Natural killer cell (primary cell): ENCODE measurements at regions not wholly inside any gene's neighbourhood (a gene's known extent, or its start where the extent isn't known, plus 50 kb on each side); places are given as distances from the start of the nearest gene placed in this dataset.
"Not testable (repeated sequence)": the region's sequence is repeated elsewhere in the genome, so short reads cannot be mapped to it uniquely, and the experiment has no call there.

Experiments
- ATAC-seq, 3 donors: fragments of 150-1000 bp in 2 of 3; fragments of 200-7000 bp in 1 of 3; cut with Tn5 transposase; 1 replicate in 1 of 3; 2 replicates in 2 of 3; pipeline ENCODE4 v1.10.0; 2021; ENCODE audit warnings: mild to moderate bottlenecking in 2 of 3, moderate library complexity in 2 of 3
- DNase-seq, 2 donors: peaks; one replicate each; pipeline versions ENCODE4 v3.0.0 to v3.0.0-alpha.2; 2013 to 2021; ENCODE audit warnings: mixed read lengths in 1 of 2
- H3K27ac ChIP-seq: one replicate; pipeline ENCODE4 v1.5.1; 2013; ENCODE audit warnings: mild to moderate bottlenecking, low read length
- H3K27me3 ChIP-seq: one replicate; pipeline ENCODE4 v1.6.1; 2013; ENCODE audit warnings: low read length; ENCODE audit not compliant: control insufficient read depth, insufficient read depth
- H3K36me3 ChIP-seq: one replicate; pipeline ENCODE4 v1.6.1; 2013; ENCODE audit warnings: low read length; ENCODE audit not compliant: control insufficient read depth, insufficient read depth
- H3K4me1 ChIP-seq: one replicate; pipeline ENCODE4 v1.6.1; 2013; ENCODE audit warnings: low read length; ENCODE audit not compliant: control insufficient read depth, insufficient read depth
- H3K4me3 ChIP-seq: one replicate; pipeline ENCODE4 v1.5.1; 2013; ENCODE audit warnings: low read length
- H3K9me3 ChIP-seq: one replicate; pipeline ENCODE4 v1.6.1; 2013; ENCODE audit warnings: low read length; ENCODE audit not compliant: control insufficient read depth, insufficient read depth
- H3K27ac Mint-ChIP-seq, 2 donors: one replicate each; pipeline ENCODE4 v1.8.0; 2022; ENCODE audit warnings: mild to moderate bottlenecking in 2 of 2, mixed read lengths in 2 of 2, moderate library complexity in 1 of 2
- H3K27me3 Mint-ChIP-seq, 2 donors: one replicate each; pipeline ENCODE4 v1.8.0; 2022; ENCODE audit warnings: low read depth in 2 of 2, mixed read lengths in 2 of 2
- H3K36me3 Mint-ChIP-seq: one replicate; pipeline ENCODE4 v1.8.0; 2022; ENCODE audit warnings: mixed read lengths
- H3K4me1 Mint-ChIP-seq, 2 donors: one replicate each; pipeline ENCODE4 v1.8.0; 2022; ENCODE audit warnings: mixed read lengths in 2 of 2
- H3K4me3 Mint-ChIP-seq: one replicate; pipeline ENCODE4 v1.8.0; 2022; ENCODE audit warnings: mild to moderate bottlenecking, moderate library complexity, mixed read lengths
- H3K9me3 Mint-ChIP-seq, 2 donors: one replicate each; pipeline ENCODE4 v1.8.0; 2022; ENCODE audit warnings: mixed read lengths in 2 of 2
- CTCF ChIP-seq: fragments of 200-600 bp; IDR thresholded peaks from one replicate; pipeline ENCODE4 v1.8.0; 2022; ENCODE audit warnings: antibody characterized with exemption
- WGBS: methylation state at CpG from one replicate; pipeline ENCODE4 v1.1.7; 2013; ENCODE audit warnings: missing lambda C conversion rate; ENCODE audit not compliant: insufficient coverage; 5-methylcytosine and 5-hydroxymethylcytosine counted together
- intact Hi-C: fragments of 100-400 bp; cut with micrococcal nuclease; formaldehyde crosslinking; loops from one replicate; pipeline ENCODE4 v1.14.2; 2022

- Mint-ChIP-seq H3K4me1 (no peaks in the 10 kb centered on the region), H3K9me3 (peaks cover 2 to 3% of the 10 kb centered on the region in 2 donors), H3K27me3 (no peaks in the 10 kb centered on the region), H3K4me3 (no peak overlapping the region), H3K36me3 (no peaks in the 10 kb centered on the region), H3K27ac (no peak overlapping the region)
- Histone ChIP-seq H3K27ac (no peak overlapping the region), H3K36me3 (no peaks in the 10 kb centered on the region), H3K4me3 (no peak overlapping the region), H3K9me3 (peaks cover 5% of the 10 kb centered on the region), H3K27me3 (no peaks in the 10 kb centered on the region), H3K4me1 (no peaks in the 10 kb centered on the region)
- no peak for DNase-seq
- intact Hi-C loops: no loop called here
- ATAC-seq: no peak
- 76% methylated on average over 8 of the region's 8 CpGs for WGBS
- TF ChIP-seq CTCF: no peak
Measured at GRCh38 chr7:138188290-138188858, 112.1 kb downstream of the AKR1D1 start.

GRCh38 chr7:138194567-138194966 lies 118.3 kb downstream of the AKR1D1 start:
- Histone ChIP-seq H3K27ac (no peak overlapping the region), H3K4me1 (no peaks in the 10 kb centered on the region), H3K9me3 (no peaks in the 10 kb centered on the region), H3K36me3 (no peaks in the 10 kb centered on the region), H3K27me3 (no peaks in the 10 kb centered on the region), H3K4me3 (no peak overlapping the region)
- Mint-ChIP-seq H3K4me3 (no peak overlapping the region), H3K36me3 (no peaks in the 10 kb centered on the region), H3K27me3 (peaks cover 0 to 4% of the 10 kb centered on the region in 2 donors), H3K27ac (no peak overlapping the region), H3K9me3 (no peaks in the 10 kb centered on the region), H3K4me1 (no peaks in the 10 kb centered on the region)
- ATAC-seq: no peak
- no peak for TF ChIP-seq CTCF
- DNase-seq: no peak
- intact Hi-C loops: no loop called here
- 93% methylated on average over 6 of the region's 8 CpGs for WGBS

GRCh38 chr7:138195151-138195571 lies 118.9 kb downstream of the AKR1D1 start:
- Histone ChIP-seq H3K27me3 (no peaks in the 10 kb centered on the region), H3K27ac (no peak overlapping the region), H3K4me3 (no peak overlapping the region), H3K4me1 (no peaks in the 10 kb centered on the region), H3K9me3 (no peaks in the 10 kb centered on the region), H3K36me3 (no peaks in the 10 kb centered on the region)
- Mint-ChIP-seq H3K27ac (no peak overlapping the region), H3K4me1 (no peaks in the 10 kb centered on the region), H3K27me3 (peaks cover 0 to 4% of the 10 kb centered on the region in 2 donors), H3K4me3 (no peak overlapping the region), H3K9me3 (no peaks in the 10 kb centered on the region), H3K36me3 (no peaks in the 10 kb centered on the region)
- no peak for ATAC-seq
- intact Hi-C loops: no loop called here
- 44% methylated on average over 2 of the region's 2 CpGs for WGBS
- TF ChIP-seq CTCF: no peak
- DNase-seq: no peak

GRCh38 chr7:138196503-138196946 lies 120.3 kb downstream of the AKR1D1 start:
- WGBS: 90% methylated on average over 3 of the region's 3 CpGs
- H3K27me3 ChIP-seq, H3K36me3 Mint-ChIP-seq, H3K27ac Mint-ChIP-seq, H3K9me3 Mint-ChIP-seq, H3K4me3 Mint-ChIP-seq, H3K4me1 Mint-ChIP-seq, H3K36me3 ChIP-seq, H3K4me1 ChIP-seq, ATAC-seq, H3K27ac ChIP-seq, H3K9me3 ChIP-seq, intact Hi-C loops, H3K4me3 ChIP-seq, H3K27me3 Mint-ChIP-seq, DNase-seq: not testable (repeated sequence)
